Liver (tissue), 8 donors: ENCODE measurements at regions not wholly inside any gene's neighbourhood (a gene's known extent, or its start where the extent isn't known, plus 50 kb on each side); places are given as distances from the start of the nearest gene placed in this dataset.

ENCODE experiments used
- DNase-seq: peaks from one replicate; pipeline ENCODE4 v3.0.0-alpha.2; 2017; ENCODE audit warnings: low spot score
- H3K27ac ChIP-seq, 2 donors: one replicate each; pipeline ENCODE4 v1.7.0; 2013; ENCODE audit warnings: inconsistent platforms in 2 of 2, low read length in 2 of 2, control low read depth in 1 of 2, low read depth in 1 of 2, mild to moderate bottlenecking in 1 of 2
- H3K27me3 ChIP-seq, 4 donors: one replicate each; pipeline versions ENCODE4 v1.6.1 to v1.7.0; 2013; ENCODE audit warnings: low read length in 3 of 4, inconsistent platforms in 1 of 4, mild to moderate bottlenecking in 1 of 4, moderate library complexity in 1 of 4; ENCODE audit not compliant: control insufficient read depth in 4 of 4, insufficient read depth in 4 of 4
- H3K36me3 ChIP-seq, 4 donors: one replicate each; pipeline versions ENCODE4 v1.6.1 to v1.7.0; 2013; ENCODE audit warnings: low read length in 3 of 4, mild to moderate bottlenecking in 3 of 4, low read depth in 1 of 4, moderate library complexity in 1 of 4; ENCODE audit not compliant: control insufficient read depth in 4 of 4, insufficient read depth in 3 of 4
- H3K4me1 ChIP-seq, 4 donors: one replicate each; pipeline versions ENCODE4 v1.6.1 to v1.7.0; 2013; ENCODE audit warnings: low read length in 3 of 4, mild to moderate bottlenecking in 3 of 4, moderate library complexity in 1 of 4; ENCODE audit not compliant: control insufficient read depth in 4 of 4, insufficient read depth in 4 of 4
- H3K4me3 ChIP-seq, 3 donors: one replicate each; pipeline versions ENCODE4 v1.6.1 to v1.7.0; 2013; ENCODE audit warnings: low read length in 3 of 3, control low read depth in 1 of 3, low read depth in 1 of 3, mild to moderate bottlenecking in 1 of 3
- H3K9ac ChIP-seq, 2 donors: one replicate each; pipeline ENCODE4 v1.7.0; 2013; ENCODE audit warnings: low read length in 2 of 2, mild to moderate bottlenecking in 2 of 2, moderate library complexity in 2 of 2, control low read depth in 1 of 2, low read depth in 1 of 2
- H3K9me3 ChIP-seq, 4 donors: one replicate each; pipeline versions ENCODE4 v1.6.1 to v1.7.0; 2013; ENCODE audit warnings: low read length in 3 of 4; ENCODE audit not compliant: control insufficient read depth in 4 of 4
- EGR1 ChIP-seq, 2 donors: IDR thresholded peaks; 2 replicates each; pipeline ENCODE4 v1.6.1; 2016 to 2018; ENCODE audit warnings: antibody characterized with exemption in 2 of 2, low read depth in 2 of 2
- FOXA1 ChIP-seq: IDR thresholded peaks from 2 replicates; pipeline ENCODE4 v1.6.1; 2016; ENCODE audit warnings: antibody characterized with exemption
- FOXA2 ChIP-seq: IDR thresholded peaks from 2 replicates; pipeline ENCODE4 v1.6.1; 2016; ENCODE audit warnings: antibody characterized with exemption
- GABPA ChIP-seq, 2 donors: IDR thresholded peaks in 1 of 2; conservative IDR thresholded peaks in 1 of 2; 2 replicates each; pipeline ENCODE4 v1.6.1; 2016; ENCODE audit warnings: antibody characterized with exemption in 2 of 2, mild to moderate bottlenecking in 1 of 2, moderate library complexity in 1 of 2
- HNF4A ChIP-seq, 2 donors: conservative IDR thresholded peaks; 2 replicates each; pipeline ENCODE4 v1.6.1; 2016; ENCODE audit warnings: antibody characterized with exemption in 2 of 2, mild to moderate bottlenecking in 2 of 2
- HNF4G ChIP-seq: IDR thresholded peaks from 2 replicates; pipeline ENCODE4 v1.6.1; 2016; ENCODE audit warnings: antibody characterized with exemption
- JUND ChIP-seq, 2 donors: IDR thresholded peaks; 2 replicates each; pipeline ENCODE4 v1.6.1; 2016; ENCODE audit warnings: antibody characterized with exemption in 2 of 2
- NR2F2 ChIP-seq: IDR thresholded peaks from 2 replicates; pipeline ENCODE4 v1.6.1; 2016; ENCODE audit warnings: antibody characterized with exemption
- RAD21 ChIP-seq, 2 donors: IDR thresholded peaks; 2 replicates each; pipeline ENCODE4 v1.6.1; 2016; ENCODE audit warnings: antibody characterized with exemption in 2 of 2, mild to moderate bottlenecking in 2 of 2
- RXRA ChIP-seq, 2 donors: IDR thresholded peaks; 2 replicates each; pipeline ENCODE4 v1.6.1; 2017 to 2018; ENCODE audit warnings: antibody characterized with exemption in 2 of 2, mild to moderate bottlenecking in 1 of 2
- SP1 ChIP-seq: IDR thresholded peaks from 2 replicates; pipeline ENCODE4 v1.6.1; 2018; ENCODE audit warnings: antibody characterized with exemption, mild to moderate bottlenecking
- TAF1 ChIP-seq: conservative IDR thresholded peaks from 2 replicates; pipeline ENCODE4 v1.6.1; 2016; ENCODE audit warnings: antibody characterized with exemption, mild to moderate bottlenecking
- YY1 ChIP-seq: IDR thresholded peaks from 2 replicates; pipeline ENCODE4 v1.6.1; 2016; ENCODE audit warnings: antibody characterized with exemption, mild to moderate bottlenecking
- WGBS: extraction: QIAGEN DNeasy Blood & Tissue Kit; methylation state at CpG from one replicate; pipeline ENCODE4 v1.1.7; 2013; 5-methylcytosine and 5-hydroxymethylcytosine counted together
- TF ChIP-seq, protein P1 (sequence below): fragments of 150-350 bp; IDR thresholded peaks from 2 replicates; pipeline ENCODE4 v1.5.1; 2017; ENCODE audit warnings: improper control_type of control experiment, low read depth, low read length; ENCODE audit not compliant: missing input control
- TF ChIP-seq, protein P2 (sequence below): IDR thresholded peaks from 2 replicates; pipeline ENCODE4 v1.6.1; 2016; ENCODE audit warnings: antibody characterized with exemption
- TF ChIP-seq, protein P3 (sequence below): IDR thresholded peaks from 2 replicates; pipeline ENCODE4 v1.6.1; 2016; ENCODE audit warnings: antibody characterized with exemption
- TF ChIP-seq, protein P4 (sequence below): IDR thresholded peaks from 2 replicates; pipeline ENCODE4 v1.6.1; 2016; ENCODE audit warnings: antibody characterized with exemption, mild to moderate bottlenecking
- TF ChIP-seq, protein P5 (sequence below): IDR thresholded peaks from 2 replicates; pipeline ENCODE4 v1.6.1; 2016; ENCODE audit warnings: antibody characterized with exemption
- donor health status: healthy.
- donor health status: healthy.
- donor health status: healthy.
- donor health status: healthy.
- donor health status: healthy.

DNA sequence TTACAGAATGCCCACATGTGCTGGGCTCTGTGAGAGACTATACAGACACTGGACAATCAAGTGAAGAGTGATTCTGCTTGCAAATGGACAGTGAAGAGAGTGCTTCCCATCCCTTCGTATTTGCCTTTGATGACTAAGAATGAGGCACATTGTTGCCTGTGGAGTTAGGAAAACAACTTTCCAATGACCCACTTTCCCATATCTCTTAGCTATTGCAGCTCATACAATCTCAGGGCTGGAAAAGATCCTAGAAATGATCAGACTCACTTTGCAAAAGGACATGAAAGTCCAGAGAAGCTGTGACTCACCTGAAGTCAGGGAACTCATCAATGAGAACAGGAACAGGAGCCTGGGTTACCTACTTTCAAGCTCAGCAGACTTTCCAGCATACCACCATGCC lies 440.5 kb upstream of the TCF4 start:
- 0% methylated on average over 1 of the region's 1 CpG for WGBS
- TF ChIP-seq GABPA (IDR thresholded peaks at IDR 0.05 in 1 of 2, conservative IDR thresholded peaks at IDR 0.05 in 1 of 2), result no peak
- no peak for TF ChIP-seq NR2F2
- peak; percentile 52 for TF ChIP-seq SP1
- peak; percentile 72 for TF ChIP-seq YY1
- TF ChIP-seq HNF4G, result no peak
- peak in 1 of 2 donors; percentile 96 for TF ChIP-seq JUND (IDR thresholded peaks at IDR 0.05)
- TF ChIP-seq, protein P1, sequence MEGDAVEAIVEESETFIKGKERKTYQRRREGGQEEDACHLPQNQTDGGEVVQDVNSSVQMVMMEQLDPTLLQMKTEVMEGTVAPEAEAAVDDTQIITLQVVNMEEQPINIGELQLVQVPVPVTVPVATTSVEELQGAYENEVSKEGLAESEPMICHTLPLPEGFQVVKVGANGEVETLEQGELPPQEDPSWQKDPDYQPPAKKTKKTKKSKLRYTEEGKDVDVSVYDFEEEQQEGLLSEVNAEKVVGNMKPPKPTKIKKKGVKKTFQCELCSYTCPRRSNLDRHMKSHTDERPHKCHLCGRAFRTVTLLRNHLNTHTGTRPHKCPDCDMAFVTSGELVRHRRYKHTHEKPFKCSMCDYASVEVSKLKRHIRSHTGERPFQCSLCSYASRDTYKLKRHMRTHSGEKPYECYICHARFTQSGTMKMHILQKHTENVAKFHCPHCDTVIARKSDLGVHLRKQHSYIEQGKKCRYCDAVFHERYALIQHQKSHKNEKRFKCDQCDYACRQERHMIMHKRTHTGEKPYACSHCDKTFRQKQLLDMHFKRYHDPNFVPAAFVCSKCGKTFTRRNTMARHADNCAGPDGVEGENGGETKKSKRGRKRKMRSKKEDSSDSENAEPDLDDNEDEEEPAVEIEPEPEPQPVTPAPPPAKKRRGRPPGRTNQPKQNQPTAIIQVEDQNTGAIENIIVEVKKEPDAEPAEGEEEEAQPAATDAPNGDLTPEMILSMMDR, result no peak
- TF ChIP-seq, protein P2, sequence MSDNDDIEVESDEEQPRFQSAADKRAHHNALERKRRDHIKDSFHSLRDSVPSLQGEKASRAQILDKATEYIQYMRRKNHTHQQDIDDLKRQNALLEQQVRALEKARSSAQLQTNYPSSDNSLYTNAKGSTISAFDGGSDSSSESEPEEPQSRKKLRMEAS, result peak; percentile 50
- peak; percentile 42 for TF ChIP-seq FOXA2
- TF ChIP-seq EGR1 (IDR thresholded peaks at IDR 0.05; ENCODE audit: low read depth in 2 of 2), result peak in 1 of 2 donors; percentile 21
- peak; percentile 34 to 48 for TF ChIP-seq RAD21 (IDR thresholded peaks at IDR 0.05)
- TF ChIP-seq, protein P3, sequence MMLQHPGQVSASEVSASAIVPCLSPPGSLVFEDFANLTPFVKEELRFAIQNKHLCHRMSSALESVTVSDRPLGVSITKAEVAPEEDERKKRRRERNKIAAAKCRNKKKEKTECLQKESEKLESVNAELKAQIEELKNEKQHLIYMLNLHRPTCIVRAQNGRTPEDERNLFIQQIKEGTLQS, result peak; percentile 55
- TF ChIP-seq, protein P4, sequence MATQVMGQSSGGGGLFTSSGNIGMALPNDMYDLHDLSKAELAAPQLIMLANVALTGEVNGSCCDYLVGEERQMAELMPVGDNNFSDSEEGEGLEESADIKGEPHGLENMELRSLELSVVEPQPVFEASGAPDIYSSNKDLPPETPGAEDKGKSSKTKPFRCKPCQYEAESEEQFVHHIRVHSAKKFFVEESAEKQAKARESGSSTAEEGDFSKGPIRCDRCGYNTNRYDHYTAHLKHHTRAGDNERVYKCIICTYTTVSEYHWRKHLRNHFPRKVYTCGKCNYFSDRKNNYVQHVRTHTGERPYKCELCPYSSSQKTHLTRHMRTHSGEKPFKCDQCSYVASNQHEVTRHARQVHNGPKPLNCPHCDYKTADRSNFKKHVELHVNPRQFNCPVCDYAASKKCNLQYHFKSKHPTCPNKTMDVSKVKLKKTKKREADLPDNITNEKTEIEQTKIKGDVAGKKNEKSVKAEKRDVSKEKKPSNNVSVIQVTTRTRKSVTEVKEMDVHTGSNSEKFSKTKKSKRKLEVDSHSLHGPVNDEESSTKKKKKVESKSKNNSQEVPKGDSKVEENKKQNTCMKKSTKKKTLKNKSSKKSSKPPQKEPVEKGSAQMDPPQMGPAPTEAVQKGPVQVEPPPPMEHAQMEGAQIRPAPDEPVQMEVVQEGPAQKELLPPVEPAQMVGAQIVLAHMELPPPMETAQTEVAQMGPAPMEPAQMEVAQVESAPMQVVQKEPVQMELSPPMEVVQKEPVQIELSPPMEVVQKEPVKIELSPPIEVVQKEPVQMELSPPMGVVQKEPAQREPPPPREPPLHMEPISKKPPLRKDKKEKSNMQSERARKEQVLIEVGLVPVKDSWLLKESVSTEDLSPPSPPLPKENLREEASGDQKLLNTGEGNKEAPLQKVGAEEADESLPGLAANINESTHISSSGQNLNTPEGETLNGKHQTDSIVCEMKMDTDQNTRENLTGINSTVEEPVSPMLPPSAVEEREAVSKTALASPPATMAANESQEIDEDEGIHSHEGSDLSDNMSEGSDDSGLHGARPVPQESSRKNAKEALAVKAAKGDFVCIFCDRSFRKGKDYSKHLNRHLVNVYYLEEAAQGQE, result peak; percentile 36
- TF ChIP-seq TAF1, result no peak
- TF ChIP-seq RXRA (IDR thresholded peaks at IDR 0.05), result peak in 1 of 2 donors; percentile 77
- peak; percentile 52 to 78 for TF ChIP-seq HNF4A (conservative IDR thresholded peaks at IDR 0.05)
- peak; percentile 34 for TF ChIP-seq FOXA1
- TF ChIP-seq, protein P5, sequence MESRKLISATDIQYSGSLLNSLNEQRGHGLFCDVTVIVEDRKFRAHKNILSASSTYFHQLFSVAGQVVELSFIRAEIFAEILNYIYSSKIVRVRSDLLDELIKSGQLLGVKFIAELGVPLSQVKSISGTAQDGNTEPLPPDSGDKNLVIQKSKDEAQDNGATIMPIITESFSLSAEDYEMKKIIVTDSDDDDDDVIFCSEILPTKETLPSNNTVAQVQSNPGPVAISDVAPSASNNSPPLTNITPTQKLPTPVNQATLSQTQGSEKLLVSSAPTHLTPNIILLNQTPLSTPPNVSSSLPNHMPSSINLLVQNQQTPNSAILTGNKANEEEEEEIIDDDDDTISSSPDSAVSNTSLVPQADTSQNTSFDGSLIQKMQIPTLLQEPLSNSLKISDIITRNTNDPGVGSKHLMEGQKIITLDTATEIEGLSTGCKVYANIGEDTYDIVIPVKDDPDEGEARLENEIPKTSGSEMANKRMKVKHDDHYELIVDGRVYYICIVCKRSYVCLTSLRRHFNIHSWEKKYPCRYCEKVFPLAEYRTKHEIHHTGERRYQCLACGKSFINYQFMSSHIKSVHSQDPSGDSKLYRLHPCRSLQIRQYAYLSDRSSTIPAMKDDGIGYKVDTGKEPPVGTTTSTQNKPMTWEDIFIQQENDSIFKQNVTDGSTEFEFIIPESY, result peak; percentile 38
- no peaks in the 10 kb centered on the region for H3K9me3 ChIP-seq
- no peak overlapping the region for H3K4me3 ChIP-seq
- peaks cover 5 to 20% (median 16%) of the 10 kb centered on the region in 4 donors for H3K4me1 ChIP-seq
- H3K36me3 ChIP-seq, result no peaks in the 10 kb centered on the region
- no peak overlapping the region for H3K9ac ChIP-seq
- peak overlapping the region; percentile 49 to 52 for H3K27ac ChIP-seq
- DNase-seq, result no peak
- H3K27me3 ChIP-seq, result no peaks in the 10 kb centered on the region
